ENCODE measurements at regions not wholly inside any gene's neighbourhood (a gene's known extent, or its start where the extent isn't known, plus 50 kb on each side); places are given as distances from the start of the nearest gene placed in this dataset.

DNA sequence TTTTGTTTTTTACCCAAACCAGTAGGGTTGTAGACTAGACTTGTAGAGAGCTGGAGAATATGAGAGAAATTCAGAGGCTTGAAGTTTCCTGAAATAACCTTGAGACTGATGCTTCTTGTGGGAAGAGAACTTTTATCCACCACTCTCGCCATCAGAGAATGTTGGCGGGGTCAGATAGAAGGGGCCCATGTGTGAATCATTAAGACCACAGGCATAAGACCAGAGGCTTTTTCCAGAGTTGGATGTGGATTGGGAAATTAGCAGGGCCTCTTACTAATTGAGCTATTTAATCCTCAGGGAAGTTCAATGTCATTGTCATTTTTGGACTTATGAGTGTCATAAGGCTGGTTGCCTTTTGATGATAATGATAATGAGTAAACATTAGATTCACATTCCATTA is 246.9 kb upstream of the THRB start:
- BruUV-seq (replicated peaks): no TSS peak
- Histone ChIP-seq H3K27me3 (ENCODE audit: control insufficient read depth in 2 of 2, insufficient read depth in 2 of 2, low read length in 2 of 2) (no peaks in the 10 kb centered on the region), H3K27ac (ENCODE audit: extremely low read depth, low read depth, low read length) (no peak overlapping the region), H3K9me3 (replicated peaks; ENCODE audit: control insufficient read depth, insufficient read depth, low read depth, low read length) (no peaks in the 10 kb centered on the region), H3K4me1 (replicated peaks in 1 of 2; ENCODE audit: control insufficient read depth in 2 of 2, insufficient read depth in 2 of 2, low read length in 2 of 2) (no peaks in the 10 kb centered on the region), H3K79me2 (ENCODE audit: control insufficient read depth, insufficient read depth, low read length) (no peaks in the 10 kb centered on the region), H3K4me2 (ENCODE audit: insufficient read depth, low read length) (no peak overlapping the region), H3K9me1 (ENCODE audit: control insufficient read depth, insufficient read depth, low read length) (no peaks in the 10 kb centered on the region), H4K20me1 (replicated peaks; ENCODE audit: control insufficient read depth, insufficient read depth, low read length) (no peaks in the 10 kb centered on the region), H2AFZ (ENCODE audit: low read depth, low read length) (no peak overlapping the region), H3K36me3 (ENCODE audit: control insufficient read depth, insufficient read depth, low read length) (no peaks in the 10 kb centered on the region), H3K9ac (ENCODE audit: insufficient read depth in 1 of 2, low read depth in 2 of 2, low read length in 2 of 2) (no peak overlapping the region), H3K4me3 (no peak overlapping the region)
- WGBS (ENCODE audit: insufficient coverage, low coverage, missing lambda C conversion rate): 2% methylated on average over 2 of the region's 2 CpGs
- ATAC-seq (no peak), FAIRE-seq (no peak), DNase-seq (ENCODE audit: extremely low read depth in 1 of 4, low spot score in 3 of 4) (no peak)
- intact Hi-C loops (cut with micrococcal nuclease) (no loop called here), in situ Hi-C loops (cut with MboI) (no loop called here)
- POLR2A ChIA-PET: no interaction called here
- CTCF ChIA-PET (ENCODE audit: low intra/inter-chr PET ratio): no interaction called here
- TF ChIP-seq DPF2 (IDR thresholded peaks at IDR 0.05) (no peak), L3MBTL2 (IDR thresholded peaks at IDR 0.05) (no peak), RNF2 (IDR thresholded peaks at IDR 0.05) (no peak), THRA (IDR thresholded peaks at IDR 0.05) (no peak), HMGXB4 (CRISPR knock-in tag; IDR thresholded peaks at IDR 0.05) (no peak), ZBTB40 (IDR thresholded peaks at IDR 0.05) (no peak), ZBTB40 (CRISPR knock-in tag; IDR thresholded peaks at IDR 0.05) (no peak)
- TF ChIP-seq, protein P1, sequence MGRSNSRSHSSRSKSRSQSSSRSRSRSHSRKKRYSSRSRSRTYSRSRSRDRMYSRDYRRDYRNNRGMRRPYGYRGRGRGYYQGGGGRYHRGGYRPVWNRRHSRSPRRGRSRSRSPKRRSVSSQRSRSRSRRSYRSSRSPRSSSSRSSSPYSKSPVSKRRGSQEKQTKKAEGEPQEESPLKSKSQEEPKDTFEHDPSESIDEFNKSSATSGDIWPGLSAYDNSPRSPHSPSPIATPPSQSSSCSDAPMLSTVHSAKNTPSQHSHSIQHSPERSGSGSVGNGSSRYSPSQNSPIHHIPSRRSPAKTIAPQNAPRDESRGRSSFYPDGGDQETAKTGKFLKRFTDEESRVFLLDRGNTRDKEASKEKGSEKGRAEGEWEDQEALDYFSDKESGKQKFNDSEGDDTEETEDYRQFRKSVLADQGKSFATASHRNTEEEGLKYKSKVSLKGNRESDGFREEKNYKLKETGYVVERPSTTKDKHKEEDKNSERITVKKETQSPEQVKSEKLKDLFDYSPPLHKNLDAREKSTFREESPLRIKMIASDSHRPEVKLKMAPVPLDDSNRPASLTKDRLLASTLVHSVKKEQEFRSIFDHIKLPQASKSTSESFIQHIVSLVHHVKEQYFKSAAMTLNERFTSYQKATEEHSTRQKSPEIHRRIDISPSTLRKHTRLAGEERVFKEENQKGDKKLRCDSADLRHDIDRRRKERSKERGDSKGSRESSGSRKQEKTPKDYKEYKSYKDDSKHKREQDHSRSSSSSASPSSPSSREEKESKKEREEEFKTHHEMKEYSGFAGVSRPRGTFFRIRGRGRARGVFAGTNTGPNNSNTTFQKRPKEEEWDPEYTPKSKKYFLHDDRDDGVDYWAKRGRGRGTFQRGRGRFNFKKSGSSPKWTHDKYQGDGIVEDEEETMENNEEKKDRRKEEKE (IDR thresholded peaks at IDR 0.05; ENCODE audit: borderline replicate concordance in 1 of 2, control insufficient read depth in 1 of 2, low read depth in 2 of 2, low read length in 1 of 2): no peak

All from K562 (cell line).